Peyer's patch (tissue), 4 donors: ENCODE measurements at regions not wholly inside any gene's neighbourhood (a gene's known extent, or its start where the extent isn't known, plus 50 kb on each side); places are given as distances from the start of the nearest gene placed in this dataset.

ENCODE experiments used
- DNase-seq, 3 donors: peaks; one replicate each; pipeline ENCODE4 v3.0.0-alpha.2; 2017 to 2019
- H3K27ac ChIP-seq, 4 donors: fragments of 200-600 bp; sonication (generic); one replicate each; pipeline ENCODE4 v1.5.1; 2016 to 2019
- H3K27me3 ChIP-seq, 2 donors: fragments of 200-600 bp; sonication (generic); one replicate each; pipeline ENCODE4 v1.5.1; 2019
- H3K36me3 ChIP-seq, 3 donors: fragments of 200-600 bp; sonication (generic); one replicate each; pipeline ENCODE4 v1.5.1; 2016 to 2019
- H3K4me1 ChIP-seq, 4 donors: fragments of 200-600 bp; sonication (generic); one replicate each; pipeline ENCODE4 v1.5.1; 2016 to 2019
- H3K4me3 ChIP-seq, 4 donors: fragments of 200-600 bp; sonication (generic); 1 replicate in 3 of 4; 2 replicates in 1 of 4; pipeline ENCODE4 v1.5.1; 2016 to 2019; ENCODE audit warnings: mild to moderate bottlenecking in 1 of 4
- H3K9me3 ChIP-seq, 4 donors: fragments of 200-600 bp; sonication (generic); one replicate each; pipeline ENCODE4 v1.5.1; 2016 to 2019; ENCODE audit warnings: mild to moderate bottlenecking in 1 of 4
- CTCF ChIP-seq, 6 experiments: fragments of 450-650 bp in 4 of 6; fragments of 200-600 bp in 2 of 6; sonication (generic) in 1 of 6; IDR thresholded peaks; one replicate each; pipeline ENCODE4 v1.5.1; 2017 to 2019; ENCODE audit warnings: antibody characterized with exemption in 6 of 6, mild to moderate bottlenecking in 3 of 6, moderate library complexity in 1 of 6
- POLR2A ChIP-seq, 2 donors: fragments of 450-650 bp; IDR thresholded peaks; one replicate each; pipeline ENCODE4 v1.5.1; 2017; ENCODE audit warnings: antibody characterized with exemption in 2 of 2, mild to moderate bottlenecking in 2 of 2, moderate library complexity in 2 of 2

DNA sequence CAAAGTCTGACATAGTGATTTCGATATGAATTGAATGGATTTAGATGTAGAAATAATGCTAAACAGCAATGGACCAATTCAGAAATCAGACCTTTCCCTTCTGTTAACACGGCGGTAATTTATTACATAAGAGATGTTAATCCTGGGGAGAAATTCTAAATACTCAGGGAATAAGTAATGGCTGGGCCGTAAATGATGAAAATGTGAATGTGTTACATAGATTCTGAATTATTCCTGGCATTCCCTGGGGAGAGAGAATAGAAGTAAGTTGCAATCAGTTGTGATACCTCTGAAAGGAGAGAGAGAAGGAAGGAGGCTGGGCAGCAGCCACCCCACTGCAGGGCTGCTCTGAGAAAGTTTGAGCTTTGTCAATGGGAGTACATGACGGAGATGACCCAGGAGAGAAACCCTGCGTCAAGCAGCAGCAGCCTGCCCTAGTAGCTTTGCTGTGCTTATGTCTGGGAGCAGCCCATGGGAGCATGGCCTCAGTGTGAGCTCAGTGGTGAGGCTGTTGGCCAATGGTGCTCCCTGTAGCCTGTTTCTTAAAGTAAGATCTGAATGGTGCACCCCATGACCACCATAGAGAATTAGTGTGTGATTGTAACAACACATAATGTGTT, 420.1 kb downstream of the MTRR start:
- no peaks in the 10 kb centered on the region for H3K36me3 ChIP-seq
- no peak overlapping the region for H3K4me3 ChIP-seq
- H3K27me3 ChIP-seq, result no peaks in the 10 kb centered on the region
- TF ChIP-seq POLR2A (IDR thresholded peaks at IDR 0.05) (no peak), CTCF (IDR thresholded peaks at IDR 0.05) (no peak)
- H3K4me1 ChIP-seq, result no peaks in the 10 kb centered on the region
- no peaks in the 10 kb centered on the region for H3K9me3 ChIP-seq
- DNase-seq, result no peak
- H3K27ac ChIP-seq, result no peak overlapping the region

DNA sequence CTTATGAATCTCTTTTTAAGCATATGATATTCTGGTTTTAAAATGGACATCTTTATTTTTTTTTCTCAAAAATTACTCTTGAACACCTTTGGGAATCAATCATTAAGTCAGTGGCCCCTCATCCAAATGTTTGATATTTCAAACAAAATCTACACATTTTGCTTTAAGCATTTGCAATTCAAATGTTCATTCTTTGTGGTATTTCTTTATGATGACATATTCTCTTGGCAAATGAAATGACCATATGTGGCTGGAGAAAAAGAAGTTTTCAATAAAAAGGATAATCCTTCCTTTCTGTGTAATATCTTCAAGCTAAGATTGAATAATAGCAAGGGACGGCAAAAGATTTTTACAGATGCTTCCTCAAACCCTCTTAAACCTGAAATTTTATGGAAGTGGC, 420.8 kb downstream of the MTRR start:
- Histone ChIP-seq H3K27ac (no peak overlapping the region), H3K4me1 (no peaks in the 10 kb centered on the region), H3K4me3 (no peak overlapping the region), H3K36me3 (no peaks in the 10 kb centered on the region), H3K9me3 (no peaks in the 10 kb centered on the region), H3K27me3 (no peaks in the 10 kb centered on the region)
- no peak for DNase-seq
- TF ChIP-seq CTCF (IDR thresholded peaks at IDR 0.05) (no peak), POLR2A (IDR thresholded peaks at IDR 0.05) (no peak)

- no peaks in the 10 kb centered on the region for H3K4me1 ChIP-seq
- no peak overlapping the region for H3K4me3 ChIP-seq
- H3K36me3 ChIP-seq, result no peaks in the 10 kb centered on the region
- H3K9me3 ChIP-seq, result no peaks in the 10 kb centered on the region
- no peak for DNase-seq
- H3K27me3 ChIP-seq, result no peaks in the 10 kb centered on the region
- no peak overlapping the region for H3K27ac ChIP-seq
- TF ChIP-seq POLR2A (IDR thresholded peaks at IDR 0.05) (no peak), CTCF (IDR thresholded peaks at IDR 0.05) (no peak)
These were observed 421.8 kb downstream of the MTRR start for GRCh38 chr5:8290721-8291120.

- DNase-seq, result no peak
- Histone ChIP-seq H3K36me3 (no peaks in the 10 kb centered on the region), H3K9me3 (no peaks in the 10 kb centered on the region), H3K27me3 (no peaks in the 10 kb centered on the region), H3K4me1 (no peaks in the 10 kb centered on the region), H3K4me3 (no peak overlapping the region), H3K27ac (no peak overlapping the region)
- no peak for TF ChIP-seq POLR2A (IDR thresholded peaks at IDR 0.05)
- no peak for TF ChIP-seq CTCF (IDR thresholded peaks at IDR 0.05)
These were observed 422.7 kb downstream of the MTRR start for GRCh38 chr5:8291641-8292040.

GRCh38 chr5:8295141-8295540, 426.2 kb downstream of the MTRR start:
- no peaks in the 10 kb centered on the region for H3K4me1 ChIP-seq
- H3K27ac ChIP-seq, result no peak overlapping the region
- TF ChIP-seq POLR2A (IDR thresholded peaks at IDR 0.05), result no peak
- TF ChIP-seq CTCF (IDR thresholded peaks at IDR 0.05), result no peak
- H3K4me3 ChIP-seq, result no peak overlapping the region
- no peak for DNase-seq
- H3K36me3 ChIP-seq, result no peaks in the 10 kb centered on the region
- H3K27me3 ChIP-seq, result no peaks in the 10 kb centered on the region
- no peaks in the 10 kb centered on the region for H3K9me3 ChIP-seq

DNA sequence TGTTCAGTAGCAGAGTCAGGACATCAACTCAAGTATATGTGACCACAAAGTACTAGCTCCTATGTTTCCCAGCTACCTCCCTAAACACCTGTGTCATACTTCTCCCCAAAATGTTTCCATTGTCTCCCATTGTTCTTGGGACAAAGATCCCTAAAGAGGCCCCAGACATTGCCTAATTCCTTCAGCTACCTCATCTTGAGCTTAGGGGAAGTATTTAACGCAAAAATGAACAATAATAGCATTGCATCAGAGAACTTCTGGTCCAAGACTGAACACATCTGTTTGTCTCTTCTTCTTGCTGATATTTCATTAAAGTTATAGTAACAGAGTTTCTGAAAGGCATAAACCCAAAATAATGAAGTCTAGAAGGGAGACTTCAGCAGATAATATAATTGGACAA, 430.8 kb downstream of the MTRR start:
- H3K27me3 ChIP-seq, result no peaks in the 10 kb centered on the region
- H3K27ac ChIP-seq, result no peak overlapping the region
- H3K36me3 ChIP-seq, result no peaks in the 10 kb centered on the region
- no peaks in the 10 kb centered on the region for H3K9me3 ChIP-seq
- H3K4me3 ChIP-seq, result no peak overlapping the region
- DNase-seq, result no peak
- TF ChIP-seq CTCF (IDR thresholded peaks at IDR 0.05) (no peak), POLR2A (IDR thresholded peaks at IDR 0.05) (no peak)
- no peaks in the 10 kb centered on the region for H3K4me1 ChIP-seq
